Muscle layer of colon (tissue), 2 donors: ENCODE measurements at regions not wholly inside any gene's neighbourhood (a gene's known extent, or its start where the extent isn't known, plus 50 kb on each side); places are given as distances from the start of the nearest gene placed in this dataset.

Experiments used
- H3K27ac ChIP-seq: one replicate; pipeline ENCODE4 v1.7.0; 2013; ENCODE audit warnings: low read depth, mild to moderate bottlenecking, low read length, moderate library complexity
- H3K27me3 ChIP-seq, 2 donors: one replicate each; pipeline ENCODE4 v1.7.0; 2013; ENCODE audit warnings: low read length in 2 of 2, mild to moderate bottlenecking in 2 of 2; ENCODE audit not compliant: insufficient read depth in 2 of 2, control insufficient read depth in 1 of 2
- H3K36me3 ChIP-seq: one replicate; pipeline ENCODE4 v1.7.0; 2013; ENCODE audit warnings: mild to moderate bottlenecking, low read length; ENCODE audit not compliant: insufficient read depth
- H3K4me1 ChIP-seq: one replicate; pipeline ENCODE4 v1.7.0; 2013; ENCODE audit warnings: mild to moderate bottlenecking, low read length; ENCODE audit not compliant: insufficient read depth
- H3K4me3 ChIP-seq, 2 donors: one replicate each; pipeline ENCODE4 v1.7.0; 2013; ENCODE audit warnings: low read length in 2 of 2, low read depth in 1 of 2, mild to moderate bottlenecking in 1 of 2, moderate library complexity in 1 of 2
- H3K9ac ChIP-seq: one replicate; pipeline ENCODE4 v1.7.0; 2013; ENCODE audit warnings: low read length
- H3K9me3 ChIP-seq: one replicate; pipeline ENCODE4 v1.7.0; 2013; ENCODE audit warnings: mild to moderate bottlenecking, low read length
- donor health status: abdominal sarcoma.
- donor health status: Adenocarcinoma of cecum.

- no peaks in the 10 kb centered on the region for H3K4me1 ChIP-seq
- H3K4me3 ChIP-seq = no peak overlapping the region
- H3K9ac ChIP-seq = no peak overlapping the region
- no peaks in the 10 kb centered on the region for H3K27me3 ChIP-seq
- no peaks in the 10 kb centered on the region for H3K36me3 ChIP-seq
- H3K27ac ChIP-seq = no peak overlapping the region
- no peaks in the 10 kb centered on the region for H3K9me3 ChIP-seq
Observed at GRCh38 chr2:5315041-5315440, 377.1 kb upstream of the SOX11 start.

- H3K27me3 ChIP-seq = no peaks in the 10 kb centered on the region
- H3K4me3 ChIP-seq = no peak overlapping the region
- H3K36me3 ChIP-seq = no peaks in the 10 kb centered on the region
- H3K9ac ChIP-seq = no peak overlapping the region
- no peaks in the 10 kb centered on the region for H3K4me1 ChIP-seq
- H3K27ac ChIP-seq = no peak overlapping the region
- no peaks in the 10 kb centered on the region for H3K9me3 ChIP-seq
Observed at GRCh38 chr2:5315512-5315911, 376.7 kb upstream of the SOX11 start.

- H3K27ac ChIP-seq = no peak overlapping the region
- H3K4me3 ChIP-seq = no peak overlapping the region
- H3K36me3 ChIP-seq = no peaks in the 10 kb centered on the region
- no peaks in the 10 kb centered on the region for H3K4me1 ChIP-seq
- no peaks in the 10 kb centered on the region for H3K9me3 ChIP-seq
- H3K9ac ChIP-seq = no peak overlapping the region
- no peaks in the 10 kb centered on the region for H3K27me3 ChIP-seq
Observed at GRCh38 chr2:5316001-5316490, 376.1 kb upstream of the SOX11 start.

GRCh38 chr2:5319493-5319892, 372.7 kb upstream of the SOX11 start:
- Histone ChIP-seq H3K9me3 (no peaks in the 10 kb centered on the region), H3K27me3 (no peaks in the 10 kb centered on the region), H3K36me3 (no peaks in the 10 kb centered on the region), H3K27ac (no peak overlapping the region), H3K9ac (no peak overlapping the region), H3K4me1 (no peaks in the 10 kb centered on the region), H3K4me3 (no peak overlapping the region)

- no peaks in the 10 kb centered on the region for H3K9me3 ChIP-seq
- H3K4me1 ChIP-seq = no peaks in the 10 kb centered on the region
- no peak overlapping the region for H3K4me3 ChIP-seq
- no peak overlapping the region for H3K9ac ChIP-seq
- no peaks in the 10 kb centered on the region for H3K27me3 ChIP-seq
- no peaks in the 10 kb centered on the region for H3K36me3 ChIP-seq
- H3K27ac ChIP-seq = no peak overlapping the region
Observed at GRCh38 chr2:5322396-5322795, 369.8 kb upstream of the SOX11 start.

GRCh38 chr2:5325523-5325922, 366.7 kb upstream of the SOX11 start:
- Histone ChIP-seq H3K27me3 (no peaks in the 10 kb centered on the region), H3K27ac (no peak overlapping the region), H3K36me3 (no peaks in the 10 kb centered on the region), H3K4me3 (no peak overlapping the region), H3K9ac (no peak overlapping the region), H3K9me3 (no peaks in the 10 kb centered on the region), H3K4me1 (no peaks in the 10 kb centered on the region)

GRCh38 chr2:5328826-5329225, 363.4 kb upstream of the SOX11 start:
- no peaks in the 10 kb centered on the region for H3K9me3 ChIP-seq
- H3K4me3 ChIP-seq = no peak overlapping the region
- H3K9ac ChIP-seq = no peak overlapping the region
- no peaks in the 10 kb centered on the region for H3K4me1 ChIP-seq
- H3K27ac ChIP-seq = no peak overlapping the region
- H3K27me3 ChIP-seq = no peaks in the 10 kb centered on the region
- H3K36me3 ChIP-seq = no peaks in the 10 kb centered on the region

- Histone ChIP-seq H3K9me3 (no peaks in the 10 kb centered on the region), H3K27ac (no peak overlapping the region), H3K4me1 (no peaks in the 10 kb centered on the region), H3K36me3 (no peaks in the 10 kb centered on the region), H3K4me3 (no peak overlapping the region), H3K27me3 (no peaks in the 10 kb centered on the region), H3K9ac (no peak overlapping the region)
Observed at GRCh38 chr2:5329763-5330162, 362.4 kb upstream of the SOX11 start.

GRCh38 chr2:5330961-5331360, 361.2 kb upstream of the SOX11 start:
- H3K9ac ChIP-seq = no peak overlapping the region
- H3K9me3 ChIP-seq = no peaks in the 10 kb centered on the region
- no peaks in the 10 kb centered on the region for H3K4me1 ChIP-seq
- no peak overlapping the region for H3K4me3 ChIP-seq
- no peaks in the 10 kb centered on the region for H3K27me3 ChIP-seq
- H3K36me3 ChIP-seq = no peaks in the 10 kb centered on the region
- H3K27ac ChIP-seq = no peak overlapping the region

GRCh38 chr2:5332925-5333324, 359.3 kb upstream of the SOX11 start:
- Histone ChIP-seq H3K4me3 (no peak overlapping the region), H3K27me3 (no peaks in the 10 kb centered on the region), H3K4me1 (no peaks in the 10 kb centered on the region), H3K36me3 (no peaks in the 10 kb centered on the region), H3K27ac (no peak overlapping the region), H3K9ac (no peak overlapping the region), H3K9me3 (no peaks in the 10 kb centered on the region)

- no peaks in the 10 kb centered on the region for H3K4me1 ChIP-seq
- H3K9me3 ChIP-seq = no peaks in the 10 kb centered on the region
- H3K36me3 ChIP-seq = no peaks in the 10 kb centered on the region
- H3K27ac ChIP-seq = no peak overlapping the region
- H3K4me3 ChIP-seq = no peak overlapping the region
- no peaks in the 10 kb centered on the region for H3K27me3 ChIP-seq
- no peak overlapping the region for H3K9ac ChIP-seq
Observed at GRCh38 chr2:5339473-5339872, 352.7 kb upstream of the SOX11 start.

GRCh38 chr2:5343785-5344335, 348.3 kb upstream of the SOX11 start:
- Histone ChIP-seq H3K9me3 (no peaks in the 10 kb centered on the region), H3K27me3 (no peaks in the 10 kb centered on the region), H3K9ac (no peak overlapping the region), H3K4me3 (no peak overlapping the region), H3K4me1 (no peaks in the 10 kb centered on the region), H3K36me3 (no peaks in the 10 kb centered on the region), H3K27ac (no peak overlapping the region)
